DOHH2 (cell line): ENCODE measurements at regions not wholly inside any gene's neighbourhood (a gene's known extent, or its start where the extent isn't known, plus 50 kb on each side); places are given as distances from the start of the nearest gene placed in this dataset.

ENCODE experiments used
- H3F3A ChIP-seq: fragments of 200-600 bp; sonication (generic), shearing (Covaris generic); 2 replicates; pipeline ENCODE4 v1.6.0; 2016; ENCODE audit warnings: antibody characterized with exemption, mild to moderate bottlenecking; ENCODE audit not compliant: control insufficient read depth, insufficient read depth
- H3K27ac ChIP-seq: fragments of 200-600 bp; sonication (generic); 2 replicates; pipeline ENCODE4 v1.5.1; 2014; ENCODE audit warnings: low read depth, mild to moderate bottlenecking, low read length, moderate library complexity
- H3K27me3 ChIP-seq: fragments of 200-600 bp; sonication (generic); 2 replicates; pipeline ENCODE4 v1.6.1; 2014; ENCODE audit warnings: mild to moderate bottlenecking, low read length, mixed read lengths; ENCODE audit not compliant: control insufficient read depth
- H3K36me3 ChIP-seq: fragments of 200-600 bp; sonication (generic); 2 replicates; pipeline ENCODE4 v1.6.1; 2014; ENCODE audit warnings: mild to moderate bottlenecking, low read length, moderate library complexity, mixed read lengths; ENCODE audit not compliant: control insufficient read depth
- H3K4me1 ChIP-seq: fragments of 200-600 bp; sonication (generic); 2 replicates; pipeline ENCODE4 v1.6.1; 2014; ENCODE audit warnings: mild to moderate bottlenecking, low read length, mixed read lengths; ENCODE audit not compliant: control insufficient read depth
- H3K4me2 ChIP-seq: fragments of 200-600 bp; sonication (generic); 2 replicates; pipeline ENCODE4 v1.6.0; 2014; ENCODE audit warnings: mild to moderate bottlenecking, low read length, moderate library complexity
- H3K4me3 ChIP-seq: fragments of 200-600 bp; sonication (generic); 2 replicates; pipeline ENCODE4 v1.5.1; 2014; ENCODE audit warnings: mild to moderate bottlenecking, low read length, mixed read lengths
- H3K79me2 ChIP-seq: fragments of 200-600 bp; sonication (generic); 2 replicates; pipeline ENCODE4 v1.6.1; 2014; ENCODE audit warnings: mild to moderate bottlenecking, low read length, mixed read lengths; ENCODE audit not compliant: control insufficient read depth
- H3K9me2 ChIP-seq: fragments of 200-600 bp; sonication (generic); replicated peaks from 2 replicates; pipeline ENCODE4 v1.6.1; 2014; ENCODE audit warnings: mild to moderate bottlenecking, low read length, mixed read lengths; ENCODE audit not compliant: control insufficient read depth
- H3K9me3 ChIP-seq: fragments of 200-600 bp; sonication (generic); 2 replicates; pipeline ENCODE4 v1.6.1; 2014; ENCODE audit warnings: antibody characterized with exemption, low read length, mixed read lengths; ENCODE audit not compliant: control insufficient read depth, insufficient read depth
- H4K20me1 ChIP-seq: fragments of 200-600 bp; sonication (generic); 2 replicates; pipeline ENCODE4 v1.6.0; 2014; ENCODE audit warnings: low read depth, mild to moderate bottlenecking, antibody characterized with exemption, low read length, moderate library complexity; ENCODE audit not compliant: control insufficient read depth, insufficient read depth
- EZH2phosphoT487 ChIP-seq: fragments of 200-600 bp; sonication (generic); IDR thresholded peaks from 2 replicates; pipeline ENCODE4 v1.6.1; 2017; ENCODE audit warnings: borderline replicate concordance, mild to moderate bottlenecking, antibody characterized with exemption, low read length, moderate library complexity, mixed read lengths
- TF ChIP-seq, protein P1 (sequence below): fragments of 200-600 bp; sonication (generic); IDR thresholded peaks from one replicate; pipeline ENCODE4 v1.5.1; 2014; ENCODE audit warnings: antibody characterized with exemption, mild to moderate bottlenecking, low read depth, low read length; ENCODE audit not compliant: poor library complexity, severe bottlenecking

DNA sequence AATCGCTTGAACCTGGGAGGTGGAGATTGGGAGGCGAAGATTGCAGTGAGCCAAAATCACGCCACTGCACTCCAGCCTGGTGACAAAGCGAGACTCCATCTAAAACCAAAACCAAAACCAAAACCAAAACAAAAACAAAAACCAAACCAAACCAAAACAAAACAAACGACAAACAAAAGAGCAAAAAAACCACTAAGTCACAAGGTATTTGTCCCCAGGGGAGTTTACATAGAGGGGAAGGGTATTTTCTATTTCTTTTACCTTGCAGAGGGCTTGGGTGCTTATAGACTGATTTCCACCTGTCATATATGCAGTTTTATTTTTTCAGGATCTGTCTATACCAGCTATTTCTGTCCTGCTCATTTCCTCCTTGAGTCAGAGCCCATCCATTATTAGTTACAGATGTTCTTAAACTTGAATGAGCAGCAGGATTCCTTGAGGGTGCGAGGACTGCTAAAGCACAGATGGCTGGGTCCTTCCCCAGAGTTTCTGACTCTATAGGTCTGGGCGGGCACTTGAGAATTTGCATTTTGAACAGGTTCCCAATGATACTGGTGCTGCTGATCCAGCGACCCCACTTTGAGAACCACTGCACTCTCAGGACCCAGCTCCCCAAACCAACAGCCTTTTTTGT is 102.2 kb upstream of the UXS1 start:
- Histone ChIP-seq H3K27ac (no peak overlapping the region), H3K27me3 (no peaks in the 10 kb centered on the region), H3F3A (no peaks in the 10 kb centered on the region), H3K4me1 (no peaks in the 10 kb centered on the region), H4K20me1 (no peaks in the 10 kb centered on the region), H3K79me2 (no peaks in the 10 kb centered on the region), H3K4me3 (no peak overlapping the region), H3K9me2 (no peaks in the 10 kb centered on the region), H3K4me2 (no peak overlapping the region), H3K9me3 (no peaks in the 10 kb centered on the region), H3K36me3 (no peaks in the 10 kb centered on the region)
- TF ChIP-seq EZH2phosphoT487 = no peak
- TF ChIP-seq, protein P1, sequence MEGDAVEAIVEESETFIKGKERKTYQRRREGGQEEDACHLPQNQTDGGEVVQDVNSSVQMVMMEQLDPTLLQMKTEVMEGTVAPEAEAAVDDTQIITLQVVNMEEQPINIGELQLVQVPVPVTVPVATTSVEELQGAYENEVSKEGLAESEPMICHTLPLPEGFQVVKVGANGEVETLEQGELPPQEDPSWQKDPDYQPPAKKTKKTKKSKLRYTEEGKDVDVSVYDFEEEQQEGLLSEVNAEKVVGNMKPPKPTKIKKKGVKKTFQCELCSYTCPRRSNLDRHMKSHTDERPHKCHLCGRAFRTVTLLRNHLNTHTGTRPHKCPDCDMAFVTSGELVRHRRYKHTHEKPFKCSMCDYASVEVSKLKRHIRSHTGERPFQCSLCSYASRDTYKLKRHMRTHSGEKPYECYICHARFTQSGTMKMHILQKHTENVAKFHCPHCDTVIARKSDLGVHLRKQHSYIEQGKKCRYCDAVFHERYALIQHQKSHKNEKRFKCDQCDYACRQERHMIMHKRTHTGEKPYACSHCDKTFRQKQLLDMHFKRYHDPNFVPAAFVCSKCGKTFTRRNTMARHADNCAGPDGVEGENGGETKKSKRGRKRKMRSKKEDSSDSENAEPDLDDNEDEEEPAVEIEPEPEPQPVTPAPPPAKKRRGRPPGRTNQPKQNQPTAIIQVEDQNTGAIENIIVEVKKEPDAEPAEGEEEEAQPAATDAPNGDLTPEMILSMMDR = no peak

DNA sequence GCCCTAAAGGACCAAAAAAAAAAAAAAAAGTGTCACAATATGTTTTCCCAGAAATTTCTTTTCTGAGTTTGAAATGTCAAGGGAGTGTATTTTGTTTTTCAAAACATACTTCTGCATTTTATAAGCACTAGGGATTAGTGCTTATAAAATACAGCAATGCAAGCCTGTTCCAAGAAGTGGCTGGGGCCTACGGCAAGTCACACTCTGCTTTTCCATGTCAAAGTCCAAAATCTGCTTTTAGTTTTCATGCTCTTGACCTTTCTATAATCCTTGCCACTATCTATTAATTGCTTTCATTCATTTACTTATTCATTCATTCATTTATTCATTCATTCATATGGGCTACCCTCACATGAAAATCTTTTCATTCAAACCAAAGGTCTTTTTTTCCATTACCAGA is 100.1 kb upstream of the UXS1 start:
- no peak for TF ChIP-seq EZH2phosphoT487
- TF ChIP-seq, protein P1 = no peak
- Histone ChIP-seq H3K9me2 (no peaks in the 10 kb centered on the region), H3K36me3 (no peaks in the 10 kb centered on the region), H3K27ac (no peak overlapping the region), H3F3A (no peaks in the 10 kb centered on the region), H3K4me3 (no peak overlapping the region), H3K4me2 (no peak overlapping the region), H3K27me3 (no peaks in the 10 kb centered on the region), H3K79me2 (no peaks in the 10 kb centered on the region), H3K4me1 (no peaks in the 10 kb centered on the region), H4K20me1 (no peaks in the 10 kb centered on the region), H3K9me3 (no peaks in the 10 kb centered on the region)

GRCh38 chr2:106293271-106293783 is 99.2 kb upstream of the UXS1 start:
- no peaks in the 10 kb centered on the region for H3K27me3 ChIP-seq
- no peaks in the 10 kb centered on the region for H3K9me3 ChIP-seq
- H3K4me2 ChIP-seq = no peak overlapping the region
- no peak overlapping the region for H3K4me3 ChIP-seq
- no peaks in the 10 kb centered on the region for H3F3A ChIP-seq
- no peaks in the 10 kb centered on the region for H3K79me2 ChIP-seq
- no peaks in the 10 kb centered on the region for H3K36me3 ChIP-seq
- no peaks in the 10 kb centered on the region for H3K4me1 ChIP-seq
- TF ChIP-seq, protein P1 = no peak
- TF ChIP-seq EZH2phosphoT487 = no peak
- no peaks in the 10 kb centered on the region for H4K20me1 ChIP-seq
- no peaks in the 10 kb centered on the region for H3K9me2 ChIP-seq
- no peak overlapping the region for H3K27ac ChIP-seq
